Spleen (tissue), 11 donors: ENCODE measurements at regions not wholly inside any gene's neighbourhood (a gene's known extent, or its start where the extent isn't known, plus 50 kb on each side); places are given as distances from the start of the nearest gene placed in this dataset.
"Not testable (repeated sequence)": the region's sequence is repeated elsewhere in the genome, so short reads cannot be mapped to it uniquely, and the experiment has no call there.

ENCODE experiments used
- DNase-seq: peaks from one replicate; pipeline ENCODE4 v3.0.0-alpha.2; 2020
- H3K27ac ChIP-seq, 8 donors: fragments of 200-600 bp; sonication (generic) in 7 of 8; 1 replicate in 4 of 8; 2 replicates in 4 of 8; pipeline versions ENCODE4 v1.5.0 to v1.8.0; 2016 to 2021; ENCODE audit warnings: inconsistent platforms in 4 of 8, mild to moderate bottlenecking in 4 of 8, moderate library complexity in 1 of 8
- H3K27me3 ChIP-seq, 7 donors: fragments of 200-600 bp; sonication (generic) in 6 of 7; replicated peaks in 1 of 7; 1 replicate in 4 of 7; 2 replicates in 3 of 7; pipeline versions ENCODE4 v1.5.0 to v1.8.0; 2016 to 2021; ENCODE audit warnings: inconsistent platforms in 3 of 7, mild to moderate bottlenecking in 1 of 7
- H3K36me3 ChIP-seq, 6 donors: fragments of 200-600 bp; sonication (generic) in 5 of 6; 1 replicate in 4 of 6; 2 replicates in 2 of 6; pipeline versions ENCODE4 v1.5.0 to v1.8.0; 2016 to 2021; ENCODE audit warnings: inconsistent platforms in 2 of 6
- H3K4me1 ChIP-seq, 6 donors: fragments of 200-600 bp; sonication (generic) in 5 of 6; 1 replicate in 3 of 6; 2 replicates in 3 of 6; pipeline versions ENCODE4 v1.5.0 to v1.8.0; 2016 to 2021; ENCODE audit warnings: inconsistent platforms in 3 of 6
- H3K4me3 ChIP-seq, 8 donors: fragments of 200-600 bp; sonication (generic) in 7 of 8; 1 replicate in 4 of 8; 2 replicates in 4 of 8; pipeline versions ENCODE4 v1.5.0 to v1.8.0; 2016 to 2021; ENCODE audit warnings: inconsistent platforms in 4 of 8, mild to moderate bottlenecking in 4 of 8, moderate library complexity in 2 of 8
- H3K9me3 ChIP-seq, 8 donors: fragments of 200-600 bp; sonication (generic) in 7 of 8; 1 replicate in 4 of 8; 2 replicates in 4 of 8; pipeline versions ENCODE4 v1.5.0 to v1.8.0; 2016 to 2021; ENCODE audit warnings: inconsistent platforms in 4 of 8
- POLR2A ChIP-seq, 3 donors: fragments of 450-650 bp; IDR thresholded peaks; one replicate each; pipeline ENCODE4 v1.5.1; 2017; ENCODE audit warnings: antibody characterized with exemption in 3 of 3, mild to moderate bottlenecking in 1 of 3
- POLR2AphosphoS5 ChIP-seq, 3 donors: sonication (generic); formaldehyde crosslinking; IDR thresholded peaks; one replicate each; pipeline ENCODE4 v1.5.1; 2017; ENCODE audit warnings: antibody characterized with exemption in 3 of 3
- WGBS, 5 donors: extraction: QIAGEN DNeasy Blood & Tissue Kit in 3 of 5; methylation state at CpG; one replicate each; pipeline versions ENCODE4 v1.1.5 to v1.1.7; 2013 to 2018; 5-methylcytosine and 5-hydroxymethylcytosine counted together
- intact Hi-C: fragments of 100-400 bp; cut with DNase I; formaldehyde crosslinking; loops from one replicate; pipeline ENCODE4 v1.15.0; 2023; ENCODE audit warnings: low total_unique reads
- TF ChIP-seq, protein P1 (sequence below), 11 experiments: fragments of 200-600 bp in 7 of 11; fragments of 450-650 bp in 4 of 11; sonication (generic) in 4 of 11; IDR thresholded peaks in 8 of 11; conservative IDR thresholded peaks in 3 of 11; 1 replicate in 7 of 11; 2 replicates in 4 of 11; pipeline versions ENCODE4 v1.4.0 to v1.8.0; 2016 to 2021; ENCODE audit warnings: antibody characterized with exemption in 11 of 11, inconsistent platforms in 4 of 11, mild to moderate bottlenecking in 1 of 11
- donor health status: healthy with polysubstance abuse.
- donor health status: DM: no; HTN: no; CAD: no; lungs with moderate emphysema.
- donor health status: DM: no; HTN: no; CAD: no.
- donor health status: Bipolar disorder and iron deficiency.
- donor health status: healthy.
- donor health status: DM: no; HTN: no; CAD: no.
- donor health status: DM: yes; HTN: yes; CAD: no.

GRCh38 chr5:101206534-101206933, 303.5 kb upstream of the ST8SIA4 start:
- Histone ChIP-seq H3K27ac (no peak overlapping the region), H3K27me3 (no peaks in the 10 kb centered on the region), H3K4me3 (no peak overlapping the region), H3K9me3 (peaks cover 0 to 4% (median 0%) of the 10 kb centered on the region in 8 donors), H3K36me3 (no peaks in the 10 kb centered on the region), H3K4me1 (no peaks in the 10 kb centered on the region)
- no peak for DNase-seq
- TF ChIP-seq POLR2A (IDR thresholded peaks at IDR 0.05) (no peak), POLR2AphosphoS5 (IDR thresholded peaks at IDR 0.05) (no peak)
- TF ChIP-seq, protein P1, sequence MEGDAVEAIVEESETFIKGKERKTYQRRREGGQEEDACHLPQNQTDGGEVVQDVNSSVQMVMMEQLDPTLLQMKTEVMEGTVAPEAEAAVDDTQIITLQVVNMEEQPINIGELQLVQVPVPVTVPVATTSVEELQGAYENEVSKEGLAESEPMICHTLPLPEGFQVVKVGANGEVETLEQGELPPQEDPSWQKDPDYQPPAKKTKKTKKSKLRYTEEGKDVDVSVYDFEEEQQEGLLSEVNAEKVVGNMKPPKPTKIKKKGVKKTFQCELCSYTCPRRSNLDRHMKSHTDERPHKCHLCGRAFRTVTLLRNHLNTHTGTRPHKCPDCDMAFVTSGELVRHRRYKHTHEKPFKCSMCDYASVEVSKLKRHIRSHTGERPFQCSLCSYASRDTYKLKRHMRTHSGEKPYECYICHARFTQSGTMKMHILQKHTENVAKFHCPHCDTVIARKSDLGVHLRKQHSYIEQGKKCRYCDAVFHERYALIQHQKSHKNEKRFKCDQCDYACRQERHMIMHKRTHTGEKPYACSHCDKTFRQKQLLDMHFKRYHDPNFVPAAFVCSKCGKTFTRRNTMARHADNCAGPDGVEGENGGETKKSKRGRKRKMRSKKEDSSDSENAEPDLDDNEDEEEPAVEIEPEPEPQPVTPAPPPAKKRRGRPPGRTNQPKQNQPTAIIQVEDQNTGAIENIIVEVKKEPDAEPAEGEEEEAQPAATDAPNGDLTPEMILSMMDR (IDR thresholded peaks at IDR 0.05 in 8 of 11, conservative IDR thresholded peaks at IDR 0.05 in 3 of 11), result no peak
- intact Hi-C loops, result no loop called here

- H3K4me1 ChIP-seq, intact Hi-C loops, H3K4me3 ChIP-seq, H3K9me3 ChIP-seq, H3K27me3 ChIP-seq, H3K27ac ChIP-seq, H3K36me3 ChIP-seq: not testable (repeated sequence)
- 65 to 93% (median 70%) methylated on average over 3 of the region's 3 CpGs for WGBS, 5 donors
- peak; percentile 52 for DNase-seq
Measured at GRCh38 chr5:101205065-101205464, 302.0 kb upstream of the ST8SIA4 start.

- H3K4me3 ChIP-seq, DNase-seq, H3K36me3 ChIP-seq, H3K27me3 ChIP-seq, H3K4me1 ChIP-seq, H3K27ac ChIP-seq, intact Hi-C loops: not testable (repeated sequence)
- WGBS, 5 donors, result 70 to 86% (median 80%) methylated on average over 9 to 10 of the region's 10 CpGs
- peaks cover 0 to 17% (median 12%) of the 10 kb centered on the region in 8 donors for H3K9me3 ChIP-seq
Measured at GRCh38 chr5:101180365-101180764, 277.3 kb upstream of the ST8SIA4 start.

DNA sequence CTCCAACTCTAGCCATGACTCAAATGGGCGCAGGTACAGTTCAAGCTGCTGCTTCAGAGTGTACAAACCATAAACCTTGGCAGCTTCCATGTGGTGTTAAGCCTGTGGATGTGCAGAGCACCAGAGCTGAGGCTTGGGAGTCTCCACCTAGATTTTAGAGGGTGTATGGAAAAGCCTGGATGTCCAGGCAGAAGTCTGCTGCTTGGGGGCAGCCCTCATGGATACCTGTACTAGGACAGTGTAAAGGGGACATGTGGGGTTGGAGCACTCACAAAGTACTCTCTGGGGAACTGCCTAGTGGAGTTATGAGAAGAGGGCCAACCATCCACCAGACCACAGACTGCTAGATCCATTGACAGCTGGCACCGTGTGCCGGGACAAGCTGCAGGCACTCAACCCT, 273.5 kb upstream of the ST8SIA4 start:
- no peak overlapping the region for H3K27ac ChIP-seq
- intact Hi-C loops, result no loop called here
- no peaks in the 10 kb centered on the region for H3K4me1 ChIP-seq
- no peaks in the 10 kb centered on the region for H3K36me3 ChIP-seq
- no peak overlapping the region for H3K4me3 ChIP-seq
- H3K9me3 ChIP-seq, result peaks cover 0 to 17% (median 12%) of the 10 kb centered on the region in 8 donors
- DNase-seq, result no peak
- TF ChIP-seq POLR2AphosphoS5 (IDR thresholded peaks at IDR 0.05), result no peak
- TF ChIP-seq POLR2A (IDR thresholded peaks at IDR 0.05), result no peak
- TF ChIP-seq, protein P1 (IDR thresholded peaks at IDR 0.05 in 8 of 11, conservative IDR thresholded peaks at IDR 0.05 in 3 of 11), result no peak
- WGBS, 5 donors, result 57 to 98% (median 67%) methylated on average over 1 to 3 of the region's 3 CpGs
- H3K27me3 ChIP-seq, result no peaks in the 10 kb centered on the region

- peaks cover 0 to 17% (median 12%) of the 10 kb centered on the region in 8 donors for H3K9me3 ChIP-seq
- no peak overlapping the region for H3K27ac ChIP-seq
- no peak overlapping the region for H3K4me3 ChIP-seq
- H3K36me3 ChIP-seq, result no peaks in the 10 kb centered on the region
- intact Hi-C loops, result no loop called here
- TF ChIP-seq POLR2A (IDR thresholded peaks at IDR 0.05), result no peak
- WGBS, 5 donors, result 81 to 92% (median 85%) methylated on average over 1 of the region's 1 CpG
- no peak for DNase-seq
- H3K4me1 ChIP-seq, result no peaks in the 10 kb centered on the region
- no peaks in the 10 kb centered on the region for H3K27me3 ChIP-seq
Measured at GRCh38 chr5:101174981-101175380, 271.9 kb upstream of the ST8SIA4 start.

DNA sequence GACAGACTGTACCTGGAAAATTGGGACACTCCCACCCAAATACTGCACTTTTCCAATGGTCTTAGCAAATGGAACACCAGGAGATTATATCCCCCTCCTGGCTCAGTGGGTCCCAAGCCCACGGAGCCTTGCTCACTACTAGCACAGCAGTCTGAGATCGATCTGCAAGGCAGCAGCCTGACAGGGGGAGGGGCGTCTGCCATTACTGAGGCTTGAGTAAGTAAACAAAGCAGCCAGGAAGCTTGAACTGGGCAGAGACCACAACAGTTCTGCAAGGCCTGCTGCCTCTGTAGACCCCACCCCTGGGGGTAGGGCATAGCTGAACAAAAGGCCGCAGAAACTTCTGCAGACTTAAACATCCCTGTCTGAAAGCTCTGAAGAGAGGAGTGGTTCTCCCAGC, 260.0 kb upstream of the ST8SIA4 start:
- peak; percentile 29 for DNase-seq
- WGBS, 5 donors, result 78 to 90% (median 85%) methylated on average over 4 of the region's 4 CpGs
- no peak overlapping the region for H3K27ac ChIP-seq
- no peak for TF ChIP-seq POLR2AphosphoS5 (IDR thresholded peaks at IDR 0.05)
- TF ChIP-seq, protein P1 (IDR thresholded peaks at IDR 0.05 in 8 of 11, conservative IDR thresholded peaks at IDR 0.05 in 3 of 11), result no peak
- no peak for TF ChIP-seq POLR2A (IDR thresholded peaks at IDR 0.05)
- no peak overlapping the region for H3K4me3 ChIP-seq
- no peaks in the 10 kb centered on the region for H3K36me3 ChIP-seq
- intact Hi-C loops, result no loop called here
- H3K4me1 ChIP-seq, result no peaks in the 10 kb centered on the region
- H3K9me3 ChIP-seq, result no peaks in the 10 kb centered on the region
- peaks cover 0 to 7% (median 0%) of the 10 kb centered on the region in 7 donors for H3K27me3 ChIP-seq
